Stimulated activated naive B cell treated with anti-CD40 and anti-IgM and Interleukin-4, amounts not matched to agents 10 μg/mL and 1 μg/mL and 100 μg/mL, for 72 hours (primary cell): ENCODE measurements at regions not wholly inside any gene's neighbourhood (a gene's known extent, or its start where the extent isn't known, plus 50 kb on each side); places are given as distances from the start of the nearest gene placed in this dataset.

Experiments used
- ATAC-seq, 2 donors: fragments of 150-1000 bp; cut with Tn5 transposase; replicated peaks; 2 replicates each; pipeline ENCODE4 v1.10.0; 2021; ENCODE audit warnings: moderate library complexity in 1 of 2
- DNase-seq: peaks from one replicate; pipeline ENCODE4 v3.0.0; 2021
- H3K27ac Mint-ChIP-seq: one replicate; pipeline ENCODE4 v1.8.0; 2022; ENCODE audit warnings: mild to moderate bottlenecking, mixed read lengths
- H3K27me3 Mint-ChIP-seq, 2 donors: one replicate each; pipeline ENCODE4 v1.8.0; 2022; ENCODE audit warnings: mixed read lengths in 2 of 2
- H3K36me3 Mint-ChIP-seq, 2 donors: one replicate each; pipeline ENCODE4 v1.8.0; 2022; ENCODE audit warnings: mixed read lengths in 2 of 2, mild to moderate bottlenecking in 1 of 2
- H3K4me1 Mint-ChIP-seq, 2 donors: one replicate each; pipeline ENCODE4 v1.8.0; 2022; ENCODE audit warnings: mixed read lengths in 2 of 2, mild to moderate bottlenecking in 1 of 2
- H3K4me3 Mint-ChIP-seq, 2 donors: one replicate each; pipeline ENCODE4 v1.8.0; 2022; ENCODE audit warnings: mild to moderate bottlenecking in 2 of 2, mixed read lengths in 2 of 2, moderate library complexity in 1 of 2
- H3K9me3 Mint-ChIP-seq, 2 donors: one replicate each; pipeline ENCODE4 v1.8.0; 2022; ENCODE audit warnings: mixed read lengths in 2 of 2, mild to moderate bottlenecking in 1 of 2

DNA sequence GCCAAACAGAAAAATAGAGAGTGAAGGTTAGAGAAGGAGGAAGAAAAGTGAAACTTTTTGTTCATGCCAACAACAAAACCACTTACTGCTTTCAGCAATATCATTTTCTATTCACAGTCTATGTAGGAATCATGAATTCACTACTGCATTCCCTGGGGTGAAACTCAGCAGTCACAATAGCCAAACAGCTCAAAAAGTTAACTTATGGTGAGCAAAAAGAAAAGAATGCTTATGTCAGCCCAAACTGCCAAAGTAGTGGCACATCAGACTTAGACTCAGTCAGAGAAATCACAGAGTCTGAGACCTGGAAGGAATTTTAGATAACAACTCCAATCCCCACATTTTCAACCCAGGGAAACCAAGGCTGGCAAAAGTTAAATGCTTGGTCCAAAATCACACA, 238.7 kb upstream of the TMCO5A start:
- Mint-ChIP-seq H3K4me3 (no peak overlapping the region), H3K4me1 (no peaks in the 10 kb centered on the region), H3K36me3 (no peaks in the 10 kb centered on the region), H3K27ac (no peak overlapping the region), H3K9me3 (peaks cover 0 to 2% of the 10 kb centered on the region in 2 donors), H3K27me3 (no peaks in the 10 kb centered on the region)
- DNase-seq, result no peak
- ATAC-seq, result no peak

DNA sequence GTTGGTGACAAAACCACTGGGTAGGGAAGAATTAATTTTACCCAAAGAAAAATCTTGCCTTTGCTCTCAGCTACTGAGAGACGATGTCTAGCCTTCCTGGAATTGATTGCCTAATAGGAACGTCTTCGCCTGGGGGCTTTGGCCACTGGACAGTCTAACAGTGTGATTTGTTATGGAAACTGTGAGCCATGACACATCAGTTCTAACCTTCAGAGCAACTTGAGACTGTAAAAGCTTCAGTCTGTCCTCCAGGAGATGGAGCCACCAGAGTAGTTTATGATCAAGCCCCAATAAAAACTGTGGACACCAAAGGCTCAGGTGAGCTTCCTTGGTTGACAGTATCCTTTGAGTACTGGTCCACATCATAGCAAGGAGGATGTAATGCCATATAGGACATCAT, 235.8 kb upstream of the TMCO5A start:
- Mint-ChIP-seq H3K27ac (no peak overlapping the region), H3K36me3 (no peaks in the 10 kb centered on the region), H3K27me3 (no peaks in the 10 kb centered on the region), H3K9me3 (no peaks in the 10 kb centered on the region), H3K4me1 (no peaks in the 10 kb centered on the region), H3K4me3 (no peak overlapping the region)
- ATAC-seq, result no peak
- DNase-seq, result no peak

DNA sequence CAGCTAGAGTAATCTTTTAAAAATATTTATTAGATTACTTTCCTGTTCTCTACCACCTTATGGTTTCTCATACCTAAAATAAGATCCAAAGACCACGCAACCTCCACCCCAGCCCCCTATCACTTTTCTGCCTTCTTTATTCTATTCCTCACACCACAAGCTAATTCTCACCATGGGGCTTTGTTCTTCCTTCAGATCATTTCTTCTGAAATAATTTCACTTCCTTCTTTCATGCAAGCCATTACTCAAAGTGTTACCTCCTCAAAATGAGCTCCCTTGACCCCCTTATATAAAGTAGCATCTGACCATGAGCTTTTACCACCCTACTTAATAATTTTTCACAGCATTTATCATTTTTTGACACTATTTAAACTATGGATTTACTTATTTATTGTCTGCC, 233.2 kb upstream of the TMCO5A start:
- H3K27me3 Mint-ChIP-seq, result no peaks in the 10 kb centered on the region
- H3K4me3 Mint-ChIP-seq, result no peak overlapping the region
- no peaks in the 10 kb centered on the region for H3K4me1 Mint-ChIP-seq
- DNase-seq (no peak), ATAC-seq (peak in 1 of 2 donors; percentile 27)
- no peaks in the 10 kb centered on the region for H3K9me3 Mint-ChIP-seq
- no peak overlapping the region for H3K27ac Mint-ChIP-seq
- no peaks in the 10 kb centered on the region for H3K36me3 Mint-ChIP-seq

DNA sequence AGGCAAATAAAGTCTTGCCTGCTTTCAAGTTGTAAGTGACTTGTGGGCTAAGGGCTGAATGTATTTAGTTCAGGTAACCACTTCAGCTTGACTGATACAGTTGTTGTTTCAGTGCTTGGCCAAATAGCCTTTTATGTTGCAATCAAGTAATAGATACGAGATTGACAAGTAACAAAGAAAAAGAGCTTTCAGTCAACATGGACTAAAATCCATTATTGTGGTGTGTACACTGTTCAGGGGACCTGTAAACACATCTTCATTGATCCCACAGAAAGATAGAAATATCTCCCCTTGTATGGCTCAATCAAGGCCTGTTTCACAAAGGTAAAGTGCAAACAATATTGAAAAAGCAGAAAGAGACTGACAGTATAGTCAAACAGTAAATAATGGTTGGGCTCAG, 224.8 kb upstream of the TMCO5A start:
- Mint-ChIP-seq H3K9me3 (peaks cover 3 to 5% of the 10 kb centered on the region in 2 donors), H3K27ac (no peak overlapping the region), H3K36me3 (no peaks in the 10 kb centered on the region), H3K4me3 (no peak overlapping the region), H3K4me1 (no peaks in the 10 kb centered on the region), H3K27me3 (no peaks in the 10 kb centered on the region)
- no peak for ATAC-seq
- DNase-seq, result no peak

DNA sequence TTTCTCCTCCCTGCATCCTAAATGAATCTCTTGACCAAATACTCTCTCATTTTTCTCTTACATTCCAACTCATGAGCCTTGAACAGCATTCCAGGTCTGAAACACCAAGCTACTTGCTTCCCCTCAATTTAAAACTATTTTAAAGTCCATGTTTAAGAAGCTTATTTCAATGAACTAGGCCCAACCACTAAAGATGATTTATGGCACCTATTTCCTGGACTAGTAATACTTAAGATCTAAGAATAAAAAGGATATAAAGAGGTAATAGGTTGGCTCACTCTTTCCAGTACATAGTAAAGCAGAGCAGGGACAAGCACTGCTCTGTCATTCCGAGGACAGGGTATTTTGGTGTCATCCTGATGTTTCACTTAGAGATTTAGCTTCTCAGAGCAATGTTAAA, 219.3 kb upstream of the TMCO5A start:
- DNase-seq (no peak), ATAC-seq (no peak)
- H3K27ac Mint-ChIP-seq, result no peak overlapping the region
- H3K9me3 Mint-ChIP-seq, result peaks cover 3 to 5% of the 10 kb centered on the region in 2 donors
- H3K4me1 Mint-ChIP-seq, result no peaks in the 10 kb centered on the region
- H3K4me3 Mint-ChIP-seq, result no peak overlapping the region
- no peaks in the 10 kb centered on the region for H3K36me3 Mint-ChIP-seq
- no peaks in the 10 kb centered on the region for H3K27me3 Mint-ChIP-seq

DNA sequence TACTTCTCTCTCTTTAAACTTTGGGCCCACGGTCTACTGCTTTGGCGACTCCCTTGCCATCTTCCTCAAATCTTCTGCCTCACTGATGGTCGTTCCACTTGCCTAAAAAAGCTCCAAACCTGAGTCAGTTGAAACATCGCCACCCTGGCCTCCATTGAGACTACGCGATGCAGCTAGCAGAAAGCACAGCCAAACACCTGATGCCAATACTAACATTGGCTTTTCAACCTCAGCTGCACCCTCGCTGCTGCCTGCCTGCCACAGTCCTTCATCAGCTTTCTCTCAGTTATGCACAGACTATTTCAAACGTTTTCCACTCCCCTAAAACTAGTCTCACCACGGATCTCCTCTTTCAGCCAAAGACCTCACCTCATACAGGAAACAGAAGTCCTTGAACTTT, 214.2 kb upstream of the TMCO5A start:
- no peak for DNase-seq
- no peaks in the 10 kb centered on the region for H3K27me3 Mint-ChIP-seq
- no peaks in the 10 kb centered on the region for H3K9me3 Mint-ChIP-seq
- H3K4me3 Mint-ChIP-seq, result no peak overlapping the region
- no peak overlapping the region for H3K27ac Mint-ChIP-seq
- no peaks in the 10 kb centered on the region for H3K4me1 Mint-ChIP-seq
- no peak for ATAC-seq
- H3K36me3 Mint-ChIP-seq, result no peaks in the 10 kb centered on the region

DNA sequence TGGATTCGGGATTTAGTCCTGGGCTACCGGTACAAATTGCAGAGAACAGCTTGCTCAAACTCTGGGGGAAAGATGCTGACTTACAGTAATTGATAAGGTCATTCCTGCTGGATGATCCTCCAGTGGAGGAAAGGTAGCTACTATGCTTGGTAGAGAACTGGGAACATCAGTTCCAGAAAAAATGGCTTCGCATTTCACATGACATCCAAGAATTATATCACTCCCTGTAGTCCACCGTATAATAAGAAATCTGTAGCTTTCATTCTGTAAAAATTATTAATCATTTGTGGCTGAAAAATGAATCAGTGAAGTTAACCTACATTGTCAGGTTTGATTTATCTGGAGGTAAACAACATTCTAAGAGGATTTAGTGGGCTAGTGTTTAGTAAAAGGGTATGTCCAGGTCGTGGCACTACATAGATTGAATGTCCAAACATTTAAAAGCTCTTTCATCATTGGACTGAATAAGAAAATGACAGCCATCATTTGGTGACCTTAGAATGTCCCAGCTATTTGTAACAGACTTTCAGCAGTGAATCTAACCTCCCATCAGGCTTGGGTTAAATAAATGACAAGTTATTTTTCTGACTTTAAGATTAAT, 203.2 kb upstream of the TMCO5A start:
- H3K4me3 Mint-ChIP-seq, result no peak overlapping the region
- ATAC-seq (no peak), DNase-seq (no peak)
- no peaks in the 10 kb centered on the region for H3K4me1 Mint-ChIP-seq
- no peaks in the 10 kb centered on the region for H3K36me3 Mint-ChIP-seq
- no peak overlapping the region for H3K27ac Mint-ChIP-seq
- peaks cover 0 to 2% of the 10 kb centered on the region in 2 donors for H3K9me3 Mint-ChIP-seq
- H3K27me3 Mint-ChIP-seq, result no peaks in the 10 kb centered on the region

DNA sequence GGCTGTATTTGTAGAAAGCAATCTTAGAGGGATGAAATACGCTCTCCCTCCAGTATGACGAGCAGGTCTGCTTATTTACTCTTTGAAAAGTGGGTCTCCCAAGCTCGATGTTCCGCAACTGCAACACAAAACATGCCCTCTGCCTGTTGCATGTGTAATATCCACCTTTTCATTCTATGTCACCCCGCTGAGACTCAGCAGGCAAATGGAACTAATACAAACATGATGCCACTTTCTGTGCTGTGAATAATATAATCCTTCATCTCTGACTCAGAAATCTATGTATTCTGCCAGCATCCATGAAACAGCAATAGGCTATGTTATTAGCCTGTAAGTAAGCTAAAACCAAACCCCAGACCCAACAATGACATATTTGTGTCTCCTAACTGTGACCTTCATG, 200.8 kb upstream of the TMCO5A start:
- H3K4me1 Mint-ChIP-seq, result no peaks in the 10 kb centered on the region
- DNase-seq, result no peak

DNA sequence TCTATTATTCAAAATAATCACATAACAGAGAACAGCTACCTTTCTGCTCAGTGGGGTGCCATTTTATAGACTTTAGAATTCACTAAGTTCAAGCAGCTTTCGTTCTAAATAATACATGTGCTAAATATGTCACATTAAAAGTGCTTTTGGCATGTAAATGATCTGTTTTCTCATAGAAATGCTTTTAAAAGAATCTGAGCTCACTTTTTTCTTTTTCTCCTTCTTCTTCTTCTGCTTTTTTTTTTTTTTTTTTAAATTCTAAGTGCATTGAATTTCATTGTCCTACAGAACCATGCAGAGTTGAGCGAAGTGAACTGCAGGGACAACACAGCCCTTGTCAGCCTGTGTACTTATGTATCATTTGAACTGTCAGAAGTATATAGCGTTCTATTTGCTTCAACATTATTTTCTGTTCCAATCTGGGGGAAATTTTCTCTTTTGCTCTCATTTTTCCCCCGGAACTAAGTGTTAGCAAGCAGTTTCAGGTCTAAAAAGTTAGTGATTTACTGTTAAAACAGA, 193.8 kb upstream of the TMCO5A start:
- H3K4me1 Mint-ChIP-seq, result no peaks in the 10 kb centered on the region
- H3K4me3 Mint-ChIP-seq, result no peak overlapping the region
- no peaks in the 10 kb centered on the region for H3K9me3 Mint-ChIP-seq
- H3K27me3 Mint-ChIP-seq, result peaks cover 3 to 6% of the 10 kb centered on the region in 2 donors
- no peak for DNase-seq
- no peak for ATAC-seq
- no peaks in the 10 kb centered on the region for H3K36me3 Mint-ChIP-seq
- H3K27ac Mint-ChIP-seq, result no peak overlapping the region

More for the DNA sequence above, 200.8 kb upstream of the TMCO5A start:
- no peak for ATAC-seq
- Mint-ChIP-seq H3K4me3 (no peak overlapping the region), H3K27me3 (no peaks in the 10 kb centered on the region), H3K36me3 (no peaks in the 10 kb centered on the region), H3K9me3 (no peaks in the 10 kb centered on the region), H3K27ac (no peak overlapping the region)

DNA sequence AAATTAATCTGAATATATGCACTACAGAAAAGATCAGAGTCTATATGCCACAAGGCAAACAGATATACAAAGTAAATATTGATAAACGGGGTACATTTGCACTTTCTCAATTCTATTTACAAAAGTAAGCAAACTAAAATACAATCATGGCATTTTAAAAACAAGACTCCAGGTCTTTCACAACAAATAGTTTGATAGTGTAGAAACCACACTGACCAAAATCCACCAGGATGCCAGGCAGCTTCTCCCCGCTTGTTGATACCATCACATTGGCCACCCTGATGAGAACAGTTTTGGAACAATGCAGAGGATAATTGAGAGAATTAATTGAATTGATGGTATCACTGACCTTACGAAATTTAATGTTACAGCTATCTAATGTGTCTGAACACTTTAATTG, 190.6 kb upstream of the TMCO5A start:
- peaks cover 4 to 6% of the 10 kb centered on the region in 2 donors for H3K27me3 Mint-ChIP-seq
- no peak overlapping the region for H3K27ac Mint-ChIP-seq
- H3K36me3 Mint-ChIP-seq, result no peaks in the 10 kb centered on the region
- ATAC-seq (no peak), DNase-seq (no peak)
- no peaks in the 10 kb centered on the region for H3K4me1 Mint-ChIP-seq
- H3K4me3 Mint-ChIP-seq, result no peak overlapping the region
- H3K9me3 Mint-ChIP-seq, result peaks cover 0 to 5% of the 10 kb centered on the region in 2 donors

DNA sequence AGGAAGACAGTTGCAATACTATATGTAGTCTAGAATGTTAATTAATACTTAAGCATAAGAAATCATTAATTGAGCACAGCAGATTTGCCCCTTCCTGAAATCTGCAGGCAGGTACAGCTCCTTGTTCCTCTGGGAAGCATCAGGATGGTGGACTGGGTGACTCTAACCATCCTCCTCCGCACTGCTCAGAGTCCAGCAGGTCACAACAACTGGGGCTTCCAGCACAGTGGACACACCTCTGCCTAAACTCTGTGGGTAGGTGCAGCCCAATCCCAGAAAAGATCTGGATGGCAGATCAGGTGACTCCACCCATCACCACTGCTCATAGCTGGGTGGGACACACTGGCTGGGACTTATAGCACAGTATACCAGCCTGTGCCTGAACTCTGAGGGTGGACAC, 189.9 kb upstream of the TMCO5A start:
- no peaks in the 10 kb centered on the region for H3K4me1 Mint-ChIP-seq
- H3K27ac Mint-ChIP-seq, result no peak overlapping the region
- H3K9me3 Mint-ChIP-seq, result peaks cover 5 to 7% of the 10 kb centered on the region in 2 donors
- no peak for DNase-seq
- ATAC-seq, result no peak
- H3K4me3 Mint-ChIP-seq, result no peak overlapping the region
- peaks cover 4 to 6% of the 10 kb centered on the region in 2 donors for H3K27me3 Mint-ChIP-seq
- no peaks in the 10 kb centered on the region for H3K36me3 Mint-ChIP-seq

DNA sequence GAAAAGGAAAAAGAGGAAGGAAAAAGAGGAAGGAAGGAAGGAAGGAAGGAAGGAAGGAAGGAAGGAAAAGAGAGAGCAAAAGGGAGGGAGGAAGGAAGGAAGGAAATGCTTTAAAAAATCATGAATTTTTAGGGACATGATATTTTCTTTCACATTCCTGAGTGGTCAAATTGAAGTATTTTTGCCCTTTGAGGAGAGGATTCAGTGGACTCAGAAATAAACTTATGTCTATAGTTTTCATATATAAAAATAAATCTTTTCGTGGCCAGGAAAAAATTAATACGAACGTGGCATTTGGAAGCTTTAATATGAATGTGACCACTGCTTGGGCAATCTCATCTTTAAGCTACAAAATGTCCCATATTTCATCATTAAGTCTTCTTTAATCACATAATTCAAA, 183.0 kb upstream of the TMCO5A start:
- Mint-ChIP-seq H3K4me3 (no peak overlapping the region), H3K27me3 (no peaks in the 10 kb centered on the region), H3K27ac (no peak overlapping the region), H3K4me1 (no peaks in the 10 kb centered on the region), H3K9me3 (peaks cover 8 to 13% of the 10 kb centered on the region in 2 donors), H3K36me3 (no peaks in the 10 kb centered on the region)
- ATAC-seq (no peak), DNase-seq (no peak)

DNA sequence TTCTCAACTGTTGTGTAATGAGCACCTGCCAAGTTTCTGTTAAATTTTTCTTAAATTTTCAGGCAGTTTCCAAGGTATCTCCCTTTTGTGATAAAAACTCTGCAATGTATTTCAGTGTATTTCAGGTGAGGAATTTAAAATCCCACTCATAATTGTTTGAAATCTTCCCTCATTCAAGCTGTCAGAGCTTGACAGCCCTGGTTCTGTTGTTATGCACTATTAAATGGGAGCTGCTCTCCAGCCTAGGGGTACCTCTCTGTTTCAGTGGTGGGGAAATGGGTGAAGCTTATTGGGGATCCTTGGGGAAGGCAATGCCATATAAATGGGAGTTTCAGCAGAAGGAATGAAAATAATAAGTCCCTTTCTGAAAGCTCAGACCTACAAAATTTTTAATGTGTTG, 178.0 kb upstream of the TMCO5A start:
- no peak for ATAC-seq
- no peak overlapping the region for H3K27ac Mint-ChIP-seq
- H3K36me3 Mint-ChIP-seq, result no peaks in the 10 kb centered on the region
- H3K27me3 Mint-ChIP-seq, result no peaks in the 10 kb centered on the region
- no peaks in the 10 kb centered on the region for H3K9me3 Mint-ChIP-seq
- no peak for DNase-seq
- no peak overlapping the region for H3K4me3 Mint-ChIP-seq
- no peaks in the 10 kb centered on the region for H3K4me1 Mint-ChIP-seq

DNA sequence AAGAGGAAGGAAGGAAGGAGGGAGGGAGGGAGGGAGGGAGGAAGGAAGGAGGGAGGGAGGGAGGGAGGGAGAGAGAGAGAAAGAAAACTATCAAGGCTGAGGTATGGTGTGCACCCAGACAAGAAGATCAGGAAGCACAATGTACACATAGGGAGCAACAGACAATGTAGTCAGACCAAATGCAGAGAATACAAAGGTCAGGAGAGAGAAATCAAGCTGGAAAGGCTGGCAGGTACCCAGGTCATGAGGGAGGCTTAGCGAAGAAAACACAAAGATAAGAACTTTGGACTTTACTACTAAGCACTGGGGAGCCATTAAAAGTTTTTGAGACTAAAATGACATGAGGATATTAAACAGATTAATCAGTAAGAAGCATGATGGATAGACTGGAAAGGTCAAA, 176.0 kb upstream of the TMCO5A start:
- no peak overlapping the region for H3K27ac Mint-ChIP-seq
- H3K36me3 Mint-ChIP-seq, result no peaks in the 10 kb centered on the region
- peaks cover 0 to 4% of the 10 kb centered on the region in 2 donors for H3K4me1 Mint-ChIP-seq
- no peaks in the 10 kb centered on the region for H3K9me3 Mint-ChIP-seq
- H3K27me3 Mint-ChIP-seq, result no peaks in the 10 kb centered on the region
- H3K4me3 Mint-ChIP-seq, result no peak overlapping the region
- no peak for ATAC-seq
- no peak for DNase-seq

DNA sequence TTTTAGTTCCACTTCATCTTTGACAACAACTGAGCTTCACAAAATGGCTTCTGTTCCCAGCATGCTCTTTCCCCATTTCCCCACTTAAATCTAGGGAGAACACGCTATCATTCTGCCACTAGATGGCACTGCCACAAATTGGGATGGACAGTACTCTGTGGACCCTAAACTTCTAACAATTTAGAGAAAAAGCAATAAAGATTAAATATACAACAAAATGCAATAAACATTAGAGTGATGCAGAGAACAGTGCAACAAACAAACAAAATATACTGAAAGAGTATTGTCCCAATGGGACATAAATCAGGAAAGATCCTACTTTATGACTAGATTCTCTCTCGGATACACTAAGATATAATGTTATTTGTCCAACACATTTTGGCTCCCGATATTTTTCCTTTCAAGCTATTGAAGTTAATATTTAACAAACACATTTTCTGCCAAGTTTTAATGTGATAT, 169.7 kb upstream of the TMCO5A start:
- Mint-ChIP-seq H3K27ac (no peak overlapping the region), H3K4me3 (no peak overlapping the region), H3K4me1 (peaks cover 8 to 27% of the 10 kb centered on the region in 2 donors), H3K27me3 (no peaks in the 10 kb centered on the region), H3K36me3 (no peaks in the 10 kb centered on the region), H3K9me3 (no peaks in the 10 kb centered on the region)
- ATAC-seq, result peak; percentile 82 to 88
- DNase-seq, result peak; percentile 15
